ENCODE measurements at regions not wholly inside any gene's neighbourhood (a gene's known extent, or its start where the extent isn't known, plus 50 kb on each side); places are given as distances from the start of the nearest gene placed in this dataset.
"Not testable (repeated sequence)": the region's sequence is repeated elsewhere in the genome, so short reads cannot be mapped to it uniquely, and the experiment has no call there.

DNA sequence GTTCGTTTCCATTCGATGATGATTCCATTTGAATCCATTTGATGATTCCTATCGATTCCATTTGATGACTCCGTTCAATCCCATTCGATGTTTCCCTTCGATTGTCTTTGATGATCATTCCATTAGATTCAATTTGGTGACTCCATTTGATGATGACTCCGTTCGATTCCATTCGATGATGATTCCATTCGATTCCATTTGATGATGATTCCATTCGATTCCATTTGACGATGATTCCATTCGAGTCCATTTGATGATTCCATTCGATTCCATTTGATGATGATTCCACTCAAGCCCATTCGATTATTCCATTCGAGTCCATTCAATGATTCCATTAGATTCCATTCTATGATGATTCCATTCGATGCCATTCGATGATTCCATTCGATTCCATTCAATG is 2730.6 kb downstream of the RPIA start:
- peaks cover 21% of the 10 kb centered on the region for H3K9me3 Mint-ChIP-seq
- H3K36me3 Mint-ChIP-seq (ENCODE audit: low read depth); H3K27ac Mint-ChIP-seq; intact Hi-C loops (cut with micrococcal nuclease); H3K4me1 Mint-ChIP-seq; POLR2A ChIA-PET; CTCF ChIA-PET; H3K27me3 Mint-ChIP-seq; DNase-seq; H3K4me3 Mint-ChIP-seq; ATAC-seq (ENCODE audit: low read depth): not testable (repeated sequence)

DNA sequence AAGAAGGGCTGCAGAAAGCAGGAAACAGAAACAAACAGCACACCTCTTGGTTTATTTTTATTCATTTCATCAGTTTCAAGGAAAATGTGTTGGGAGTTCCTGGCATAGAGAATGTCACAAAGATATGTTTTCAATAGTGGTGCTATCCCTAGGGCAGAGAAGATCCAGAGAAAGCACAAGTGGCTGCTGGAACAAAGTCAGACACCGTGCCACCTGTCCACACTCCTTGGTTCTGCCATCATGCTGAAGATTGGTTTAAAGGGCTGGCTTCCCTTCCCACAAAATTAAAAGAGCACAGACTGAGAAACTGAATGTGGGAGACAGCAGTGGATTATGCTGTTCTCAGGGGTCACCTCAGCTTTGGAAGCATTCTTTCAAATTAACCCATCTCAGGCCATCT is 2735.7 kb downstream of the RPIA start:
- CTCF ChIA-PET; H3K27me3 Mint-ChIP-seq; ATAC-seq (ENCODE audit: low read depth); POLR2A ChIA-PET; H3K4me3 Mint-ChIP-seq; intact Hi-C loops (cut with micrococcal nuclease); H3K36me3 Mint-ChIP-seq (ENCODE audit: low read depth); H3K4me1 Mint-ChIP-seq; DNase-seq; H3K27ac Mint-ChIP-seq; H3K9me3 Mint-ChIP-seq: not testable (repeated sequence)

DNA sequence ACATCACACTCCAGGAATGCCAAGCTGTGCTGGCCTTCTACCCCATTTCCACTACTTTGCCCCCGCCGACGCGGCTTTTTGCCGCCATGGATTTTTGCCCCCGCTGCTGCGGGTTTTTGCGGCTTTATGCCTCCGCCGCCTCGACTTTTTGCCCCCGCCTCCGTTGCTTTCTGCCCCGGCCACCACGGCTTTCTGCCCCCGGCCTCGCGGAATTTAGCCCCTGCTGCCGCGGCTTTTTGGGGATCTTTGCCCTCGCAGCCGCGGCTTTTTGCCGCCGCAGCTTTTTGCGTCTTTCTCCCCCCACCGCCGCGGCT is 2750.4 kb downstream of the RPIA start:
- H3K9me3 Mint-ChIP-seq; H3K27ac Mint-ChIP-seq; H3K4me1 Mint-ChIP-seq; H3K36me3 Mint-ChIP-seq (ENCODE audit: low read depth); CTCF ChIA-PET; POLR2A ChIA-PET; ATAC-seq (ENCODE audit: low read depth); intact Hi-C loops (cut with micrococcal nuclease): not testable (repeated sequence)
- H3K4me3 Mint-ChIP-seq, result peak overlapping the region; percentile 68
- peaks cover 29% of the 10 kb centered on the region for H3K27me3 Mint-ChIP-seq
- peak; percentile 22 for DNase-seq

DNA sequence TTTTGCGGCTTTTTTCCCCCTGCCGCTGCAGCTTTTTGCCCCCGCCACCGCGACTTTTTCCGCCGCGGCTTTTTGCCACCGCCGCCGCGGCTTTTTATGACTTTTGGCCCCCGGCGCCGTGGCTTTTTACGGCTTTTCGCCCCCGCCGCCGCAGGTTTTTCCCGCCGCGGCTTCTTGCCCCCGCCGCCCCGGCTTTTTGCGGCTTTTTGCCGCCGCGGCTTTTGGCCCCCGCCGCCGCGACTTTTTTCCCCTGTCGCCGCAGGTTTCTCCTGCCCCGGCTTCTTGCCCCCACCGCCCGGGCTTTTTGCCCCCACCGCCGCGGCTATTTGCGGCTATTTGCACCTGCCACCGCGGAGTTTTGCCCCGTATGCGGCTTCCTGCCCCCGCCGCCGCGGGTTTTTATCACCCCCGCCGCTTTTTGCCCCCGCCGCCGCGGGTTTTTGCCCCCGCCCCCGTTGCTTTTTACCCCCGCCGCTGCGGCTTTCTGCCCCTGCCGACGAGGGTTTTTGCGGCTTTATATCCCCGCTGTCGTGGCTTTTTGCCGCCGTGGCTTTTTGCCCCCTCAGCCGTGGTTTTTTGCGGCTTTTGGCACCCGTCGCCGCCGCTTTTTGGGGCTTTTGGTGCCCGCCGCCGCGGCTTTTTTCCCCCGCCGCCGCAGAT is 2750.9 kb downstream of the RPIA start:
- Mint-ChIP-seq H3K27me3 (peaks cover 26% of the 10 kb centered on the region), H3K4me3 (peak overlapping the region; percentile 68), H3K27ac (no peak overlapping the region), H3K4me1 (peaks cover 7% of the 10 kb centered on the region), H3K36me3 (ENCODE audit: low read depth) (no peaks in the 10 kb centered on the region), H3K9me3 (peaks cover 3% of the 10 kb centered on the region)
- intact Hi-C loops (cut with micrococcal nuclease), result no loop called here
- ATAC-seq (ENCODE audit: low read depth) (no peak), DNase-seq (peak; percentile 30)
- TF ChIP-seq, protein P1, sequence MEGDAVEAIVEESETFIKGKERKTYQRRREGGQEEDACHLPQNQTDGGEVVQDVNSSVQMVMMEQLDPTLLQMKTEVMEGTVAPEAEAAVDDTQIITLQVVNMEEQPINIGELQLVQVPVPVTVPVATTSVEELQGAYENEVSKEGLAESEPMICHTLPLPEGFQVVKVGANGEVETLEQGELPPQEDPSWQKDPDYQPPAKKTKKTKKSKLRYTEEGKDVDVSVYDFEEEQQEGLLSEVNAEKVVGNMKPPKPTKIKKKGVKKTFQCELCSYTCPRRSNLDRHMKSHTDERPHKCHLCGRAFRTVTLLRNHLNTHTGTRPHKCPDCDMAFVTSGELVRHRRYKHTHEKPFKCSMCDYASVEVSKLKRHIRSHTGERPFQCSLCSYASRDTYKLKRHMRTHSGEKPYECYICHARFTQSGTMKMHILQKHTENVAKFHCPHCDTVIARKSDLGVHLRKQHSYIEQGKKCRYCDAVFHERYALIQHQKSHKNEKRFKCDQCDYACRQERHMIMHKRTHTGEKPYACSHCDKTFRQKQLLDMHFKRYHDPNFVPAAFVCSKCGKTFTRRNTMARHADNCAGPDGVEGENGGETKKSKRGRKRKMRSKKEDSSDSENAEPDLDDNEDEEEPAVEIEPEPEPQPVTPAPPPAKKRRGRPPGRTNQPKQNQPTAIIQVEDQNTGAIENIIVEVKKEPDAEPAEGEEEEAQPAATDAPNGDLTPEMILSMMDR (IDR thresholded peaks at IDR 0.05), result no peak
- ChIA-PET POLR2A (no interaction called here), CTCF (no interaction called here)

DNA sequence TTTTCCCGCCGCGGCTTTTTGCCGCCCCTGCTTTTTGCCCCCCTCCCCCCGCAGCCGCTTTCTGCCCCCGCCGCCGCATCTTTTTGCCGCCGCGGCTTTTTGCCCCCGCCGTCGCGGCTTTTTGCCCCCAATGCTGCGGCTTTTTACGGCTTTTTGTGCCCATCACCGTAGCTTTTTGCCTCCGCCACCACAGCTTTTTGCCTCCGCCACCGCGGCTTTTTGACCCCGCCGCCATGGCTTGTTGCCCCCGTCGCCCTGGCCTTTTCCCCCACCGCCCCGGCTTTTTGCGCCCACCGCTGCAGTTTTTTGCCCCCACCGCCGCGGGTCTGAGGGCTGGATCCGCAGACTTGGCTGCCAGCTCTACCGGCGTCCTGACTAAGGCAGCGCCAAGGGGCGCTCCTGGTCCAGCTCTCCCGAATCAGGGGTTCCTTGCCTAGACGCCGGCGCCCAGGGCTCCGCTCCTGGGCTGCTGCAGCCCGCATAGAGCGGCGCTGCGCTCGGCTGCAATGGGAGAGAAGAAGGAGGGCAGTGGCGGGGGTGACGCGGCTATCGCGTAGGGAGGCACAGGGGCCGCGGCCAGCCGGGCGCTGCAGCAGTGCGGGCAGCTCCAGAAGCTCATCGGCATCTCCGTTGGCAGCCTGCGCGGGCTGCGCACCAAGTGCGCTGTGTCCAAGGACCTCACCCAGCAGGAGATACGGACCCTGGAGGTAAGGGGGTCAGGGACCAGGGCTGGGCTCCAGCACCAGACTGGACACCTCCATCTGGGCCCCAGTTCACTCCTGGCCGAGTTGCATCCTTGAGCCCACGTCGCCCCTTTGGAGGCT is 2751.6 kb downstream of the RPIA start:
- Mint-ChIP-seq H3K4me3 (peak overlapping the region; percentile 46), H3K27me3 (peaks cover 26% of the 10 kb centered on the region)
- POLR2A ChIA-PET; ATAC-seq (ENCODE audit: low read depth); H3K27ac Mint-ChIP-seq; H3K9me3 Mint-ChIP-seq; H3K36me3 Mint-ChIP-seq (ENCODE audit: low read depth); H3K4me1 Mint-ChIP-seq; intact Hi-C loops (cut with micrococcal nuclease); CTCF ChIA-PET: not testable (repeated sequence)
- DNase-seq, result peak; percentile 25

DNA sequence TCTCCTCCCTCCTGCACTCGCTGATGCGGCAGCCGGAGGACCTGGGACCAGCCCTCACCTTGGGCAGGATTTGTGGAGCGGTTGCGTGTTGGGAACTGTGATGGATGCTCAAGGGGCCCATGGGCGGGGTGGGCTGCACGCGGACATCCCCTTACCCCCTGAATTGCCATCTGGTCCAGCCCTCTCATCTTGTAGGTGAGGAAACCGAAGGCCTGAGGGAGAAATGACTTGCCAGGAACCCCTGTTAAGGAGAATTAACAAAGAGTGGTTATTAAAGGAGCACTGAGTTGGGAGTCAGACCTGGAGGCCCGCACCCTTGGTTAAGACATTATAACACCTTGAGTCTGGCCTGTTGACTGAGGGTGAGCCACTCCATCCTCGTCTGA is 2752.2 kb downstream of the RPIA start:
- H3K36me3 Mint-ChIP-seq (ENCODE audit: low read depth); DNase-seq: not testable (repeated sequence)

DNA sequence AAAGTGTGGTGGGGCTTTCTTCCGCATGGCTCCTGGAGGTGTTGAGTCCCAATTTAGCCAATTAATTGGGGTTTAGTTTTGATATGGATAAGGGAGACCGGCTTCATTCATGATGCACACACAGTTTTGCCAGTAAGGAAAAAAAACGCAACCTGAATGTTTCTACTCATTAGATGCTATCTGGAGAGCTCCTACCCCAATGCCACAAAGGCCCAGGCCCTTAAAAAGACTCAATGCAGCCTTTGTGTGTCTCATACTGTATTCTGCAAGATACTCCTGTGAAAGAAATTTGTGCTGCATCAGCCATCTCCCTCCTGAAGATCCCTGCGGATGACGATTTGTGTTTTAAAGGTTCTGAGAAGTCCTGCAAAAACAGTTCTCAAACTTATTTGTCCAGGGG is 2754.2 kb downstream of the RPIA start:
- H3K27me3 Mint-ChIP-seq, result peaks cover 26% of the 10 kb centered on the region
- H3K27ac Mint-ChIP-seq; H3K4me1 Mint-ChIP-seq; DNase-seq; CTCF ChIA-PET; H3K36me3 Mint-ChIP-seq (ENCODE audit: low read depth); ATAC-seq (ENCODE audit: low read depth); POLR2A ChIA-PET; H3K9me3 Mint-ChIP-seq; intact Hi-C loops (cut with micrococcal nuclease); H3K4me3 Mint-ChIP-seq: not testable (repeated sequence)

More for the DNA sequence above, 2752.2 kb downstream of the RPIA start:
- intact Hi-C loops (cut with micrococcal nuclease); POLR2A ChIA-PET; H3K4me1 Mint-ChIP-seq; ATAC-seq (ENCODE audit: low read depth); H3K4me3 Mint-ChIP-seq; H3K27ac Mint-ChIP-seq; H3K9me3 Mint-ChIP-seq; CTCF ChIA-PET: not testable (repeated sequence)
- peaks cover 26% of the 10 kb centered on the region for H3K27me3 Mint-ChIP-seq

DNA sequence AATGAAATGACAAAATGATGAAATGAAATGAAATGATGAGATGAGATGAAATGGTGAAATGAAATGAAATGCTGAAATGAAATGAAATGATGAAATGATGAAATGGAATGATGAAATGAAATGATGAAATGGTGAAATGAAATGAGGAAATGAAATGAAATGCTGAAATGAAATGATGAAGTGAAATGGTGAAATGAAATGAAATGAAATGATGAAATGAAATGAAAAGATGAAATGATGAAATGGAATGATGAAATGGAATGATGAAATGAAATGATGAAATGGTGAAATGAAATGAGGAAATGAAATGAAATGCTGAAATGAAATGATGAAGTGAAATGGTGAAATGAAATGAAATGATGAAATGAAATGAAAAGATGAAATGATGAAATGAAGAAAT is 2755.0 kb downstream of the RPIA start:
- ATAC-seq (ENCODE audit: low read depth); H3K4me3 Mint-ChIP-seq; H3K36me3 Mint-ChIP-seq (ENCODE audit: low read depth); POLR2A ChIA-PET; H3K9me3 Mint-ChIP-seq; CTCF ChIA-PET; H3K4me1 Mint-ChIP-seq; intact Hi-C loops (cut with micrococcal nuclease); H3K27ac Mint-ChIP-seq; DNase-seq: not testable (repeated sequence)
- H3K27me3 Mint-ChIP-seq, result peaks cover 28% of the 10 kb centered on the region

DNA sequence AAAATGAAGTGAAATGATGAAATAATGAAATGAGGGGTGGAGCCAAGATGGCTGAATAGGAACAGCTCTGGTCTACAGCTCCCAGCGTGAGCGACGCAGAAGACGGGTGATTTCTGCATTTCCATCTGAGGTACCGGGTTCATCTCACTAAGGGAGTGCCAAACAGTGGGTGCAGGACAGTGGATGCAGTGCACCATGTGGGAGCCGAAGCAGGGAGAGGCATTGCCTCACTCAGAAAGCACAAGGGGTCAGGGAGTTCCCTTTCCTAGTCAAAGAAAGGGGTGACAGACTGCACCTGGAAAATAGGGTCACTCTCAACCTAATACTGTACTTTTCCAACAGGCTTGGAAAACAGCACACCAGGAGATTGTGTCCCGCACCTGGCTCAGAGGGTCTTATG is 2755.4 kb downstream of the RPIA start:
- peaks cover 27% of the 10 kb centered on the region for H3K27me3 Mint-ChIP-seq
- CTCF ChIA-PET; H3K27ac Mint-ChIP-seq; POLR2A ChIA-PET; intact Hi-C loops (cut with micrococcal nuclease); H3K9me3 Mint-ChIP-seq; H3K4me1 Mint-ChIP-seq; H3K4me3 Mint-ChIP-seq; H3K36me3 Mint-ChIP-seq (ENCODE audit: low read depth); DNase-seq; ATAC-seq (ENCODE audit: low read depth): not testable (repeated sequence)

DNA sequence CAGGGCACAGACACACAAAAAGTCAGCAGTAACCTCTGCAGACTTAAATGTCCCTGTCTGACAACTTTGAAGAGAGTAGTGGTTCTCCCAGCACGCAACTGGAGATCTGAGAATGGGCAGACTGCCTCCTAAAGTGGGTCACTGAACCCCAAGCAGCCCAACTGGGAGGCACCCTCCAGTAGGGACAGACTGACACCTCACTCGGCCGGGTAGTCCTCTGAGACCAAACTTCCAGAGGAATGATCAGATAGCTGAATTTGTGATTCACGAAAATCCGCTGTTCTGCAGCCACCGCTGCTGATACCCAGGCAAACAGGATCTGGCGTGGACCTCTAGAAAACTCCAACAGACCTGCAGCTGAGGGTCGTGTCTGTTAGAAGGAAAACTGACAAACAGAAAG is 2756.0 kb downstream of the RPIA start:
- intact Hi-C loops (cut with micrococcal nuclease); H3K4me3 Mint-ChIP-seq; H3K9me3 Mint-ChIP-seq; ATAC-seq (ENCODE audit: low read depth); DNase-seq; H3K27ac Mint-ChIP-seq; H3K36me3 Mint-ChIP-seq (ENCODE audit: low read depth); H3K4me1 Mint-ChIP-seq; CTCF ChIA-PET; POLR2A ChIA-PET: not testable (repeated sequence)
- H3K27me3 Mint-ChIP-seq, result peaks cover 26% of the 10 kb centered on the region

DNA sequence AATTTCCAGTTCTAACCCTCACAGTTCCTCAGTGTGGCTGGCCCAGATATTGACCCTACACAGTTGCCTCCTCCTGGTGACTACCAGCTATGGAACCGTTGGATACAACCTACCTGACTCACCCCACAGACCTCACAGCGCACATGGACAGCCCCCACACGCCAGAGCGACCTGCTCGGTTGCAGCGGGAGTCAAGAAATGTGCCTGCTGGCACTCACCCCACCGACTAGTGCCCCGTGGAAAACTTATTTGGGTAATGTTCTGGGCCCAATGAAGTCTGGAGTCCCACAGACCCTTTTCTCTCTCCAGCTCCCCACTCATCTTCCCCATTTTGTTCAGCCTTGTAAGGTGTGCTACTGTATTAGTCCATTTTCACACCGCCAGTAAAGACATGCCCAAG is 2770.8 kb downstream of the RPIA start:
- H3K27ac Mint-ChIP-seq, result not testable (repeated sequence)

More for the DNA sequence above, 2770.8 kb downstream of the RPIA start:
- H3K36me3 Mint-ChIP-seq (ENCODE audit: low read depth); H3K4me1 Mint-ChIP-seq; intact Hi-C loops (cut with micrococcal nuclease); DNase-seq; ATAC-seq (ENCODE audit: low read depth); H3K4me3 Mint-ChIP-seq; H3K9me3 Mint-ChIP-seq; POLR2A ChIA-PET; CTCF ChIA-PET: not testable (repeated sequence)
- H3K27me3 Mint-ChIP-seq, result peaks cover 15% of the 10 kb centered on the region

Data from activated B cell treated with CpG ODN at 0.5 μM for 24 hours (primary cell).